NAMALWA (cell line): ENCODE measurements at regions not wholly inside any gene's neighbourhood (a gene's known extent, or its start where the extent isn't known, plus 50 kb on each side); places are given as distances from the start of the nearest gene placed in this dataset.
A peak's percentile ranks its signal among the peaks of the same experiment; 100 is the strongest.

ENCODE experiments used
- DNase-seq: peaks from one replicate; pipeline ENCODE4 v3.0.0-alpha.2; 2015; ENCODE audit warnings: low spot score

GRCh38 chr3:14273901-14274611, 95.4 kb downstream of the LSM3 start:
- DNase-seq, result no peak

GRCh38 chr3:14274612-14274936, 96.0 kb downstream of the LSM3 start:
- DNase-seq, result peak; percentile 46

GRCh38 chr3:14274999-14275961, 96.7 kb downstream of the LSM3 start:
- DNase-seq, result peak; percentile 48

- no peak for DNase-seq
These were observed 97.6 kb downstream of the LSM3 start for GRCh38 chr3:14275962-14276909.

- DNase-seq, result no peak
These were observed 98.9 kb downstream of the LSM3 start for GRCh38 chr3:14277557-14277956.

GRCh38 chr3:14278265-14278798, 99.7 kb downstream of the LSM3 start:
- DNase-seq, result no peak

GRCh38 chr3:14278799-14279625, 100.4 kb downstream of the LSM3 start:
- no peak for DNase-seq

GRCh38 chr3:14279626-14280061, 101.0 kb downstream of the LSM3 start:
- no peak for DNase-seq

GRCh38 chr3:14280326-14280725, 101.7 kb downstream of the LSM3 start:
- no peak for DNase-seq

GRCh38 chr3:14281053-14281452, 102.4 kb downstream of the LSM3 start:
- DNase-seq, result no peak

GRCh38 chr3:14282001-14282705, 103.5 kb downstream of the LSM3 start:
- DNase-seq, result no peak

- DNase-seq, result no peak
These were observed 104.1 kb downstream of the LSM3 start for GRCh38 chr3:14282706-14283075.

GRCh38 chr3:14283092-14283812, 104.6 kb downstream of the LSM3 start:
- DNase-seq, result no peak

GRCh38 chr3:14283813-14284438, 105.3 kb downstream of the LSM3 start:
- no peak for DNase-seq

- no peak for DNase-seq
These were observed 106.3 kb downstream of the LSM3 start for GRCh38 chr3:14284694-14285547.

GRCh38 chr3:14285548-14285925, 106.9 kb downstream of the LSM3 start:
- no peak for DNase-seq

GRCh38 chr3:14286887-14287500, 108.4 kb downstream of the LSM3 start:
- no peak for DNase-seq
